ENCODE measurements at regions not wholly inside any gene's neighbourhood (a gene's known extent, or its start where the extent isn't known, plus 50 kb on each side); places are given as distances from the start of the nearest gene placed in this dataset.

DNA sequence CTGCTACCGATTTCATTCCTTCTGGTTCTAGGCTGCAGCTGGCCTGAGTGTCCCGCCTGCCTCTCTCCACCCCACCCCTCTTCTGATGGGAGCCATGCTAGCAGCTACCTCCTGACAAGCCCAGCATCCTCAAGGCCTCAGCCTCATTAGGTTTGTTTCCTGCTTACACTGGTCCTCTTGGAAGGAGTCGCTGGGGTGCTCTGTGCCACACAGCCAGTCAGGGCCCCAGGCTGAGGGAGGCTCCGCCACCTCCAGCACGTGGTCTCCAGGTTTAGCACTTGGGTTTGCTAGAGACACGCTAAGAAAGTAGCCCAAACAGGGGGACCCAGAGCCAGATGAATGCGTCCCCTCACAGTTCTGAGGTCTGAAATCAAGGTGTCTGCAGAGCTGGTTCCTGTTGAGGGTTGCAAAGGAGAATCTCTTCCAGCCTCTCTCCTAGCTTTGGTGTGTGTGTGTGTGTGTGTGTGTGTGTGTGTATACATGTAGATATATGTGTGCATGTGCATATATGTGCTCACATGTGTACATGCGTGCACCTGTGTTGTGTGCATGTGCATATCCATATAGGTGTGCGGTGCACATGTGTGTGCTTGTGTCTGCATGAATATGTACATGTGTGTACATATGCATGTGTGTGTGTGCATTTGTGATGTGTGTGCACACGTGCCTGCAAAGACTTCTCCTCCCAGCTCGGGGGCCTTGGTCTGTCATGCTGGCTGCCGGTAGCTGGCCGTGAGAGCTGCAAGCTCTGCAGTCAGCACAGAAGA lies 301.1 kb upstream of the AJAP1 start:
- Histone ChIP-seq H3K23ac (ENCODE audit: low read length) (no peak overlapping the region), H3K4ac (ENCODE audit: low read depth, low read length) (no peak overlapping the region), H3K9ac (ENCODE audit: low read length) (no peak overlapping the region), H4K8ac (ENCODE audit: low read depth, low read length) (no peak overlapping the region), H3K27ac (ENCODE audit: low read depth, low read length) (no peak overlapping the region), H3K4me1 (ENCODE audit: control insufficient read depth in 1 of 2, insufficient read depth in 2 of 2, low read length in 2 of 2) (no peaks in the 10 kb centered on the region), H2AFZ (ENCODE audit: insufficient read depth, low read length, poor library complexity) (no peak overlapping the region), H3K14ac (ENCODE audit: low read length) (no peak overlapping the region), H3K4me2 (ENCODE audit: low read length) (no peak overlapping the region), H2BK5ac (ENCODE audit: low read depth, low read length, poor library complexity) (no peak overlapping the region), H3K18ac (ENCODE audit: low read length) (no peak overlapping the region), H4K91ac (ENCODE audit: low read depth, low read length) (no peak overlapping the region), H3K79me1 (ENCODE audit: low read length) (no peaks in the 10 kb centered on the region), H2BK12ac (ENCODE audit: low read length) (no peak overlapping the region), H2BK120ac (ENCODE audit: insufficient read depth, low read length, poor library complexity) (no peak overlapping the region), H4K12ac (ENCODE audit: low read depth, low read length) (no peak overlapping the region), H3K36me3 (ENCODE audit: control insufficient read depth in 1 of 2, insufficient read depth in 2 of 2, low read length in 2 of 2) (no peaks in the 10 kb centered on the region), H3K27me3 (ENCODE audit: insufficient read depth, low read length) (no peaks in the 10 kb centered on the region), H3K79me2 (ENCODE audit: control insufficient read depth, insufficient read depth, low read length, poor library complexity) (no peaks in the 10 kb centered on the region), H3K4me3 (ENCODE audit: low read depth, low read length) (no peak overlapping the region), H2AK5ac (ENCODE audit: low read length) (no peak overlapping the region), H3K9me3 (ENCODE audit: insufficient read depth, low read depth, low read length) (peaks cover 12% of the 10 kb centered on the region)
- DNase-seq = no peak
- no CpG with 5 or more reads among the region's 13 CpGs for WGBS (ENCODE audit: extremely low coverage, insufficient coverage, insufficient read length)

DNA sequence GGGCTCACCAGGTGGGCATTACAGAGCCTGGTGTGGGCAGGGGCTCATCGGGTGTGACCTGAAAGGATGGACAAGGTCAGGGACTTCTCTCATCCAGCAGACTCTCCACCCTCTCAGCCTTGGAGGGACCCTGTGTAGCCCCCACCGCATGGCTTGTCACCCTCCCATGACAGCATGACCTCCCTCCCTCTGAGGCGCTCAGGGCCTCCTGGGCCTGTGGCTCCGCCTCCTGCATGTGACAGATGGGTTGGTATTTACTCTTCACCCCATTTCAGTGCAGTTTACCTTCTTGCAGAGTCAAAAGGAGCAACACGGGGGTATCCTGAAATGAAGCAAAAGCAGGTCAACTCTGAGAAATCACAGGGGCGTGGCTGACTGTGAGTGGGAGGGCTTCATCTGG lies 298.6 kb upstream of the AJAP1 start:
- H3K4me2 ChIP-seq (ENCODE audit: low read length) = no peak overlapping the region
- H3K27ac ChIP-seq (ENCODE audit: low read depth, low read length) = no peak overlapping the region
- H3K79me2 ChIP-seq (ENCODE audit: control insufficient read depth, insufficient read depth, low read length, poor library complexity) = no peaks in the 10 kb centered on the region
- H4K91ac ChIP-seq (ENCODE audit: low read depth, low read length) = no peak overlapping the region
- no peak overlapping the region for H3K23ac ChIP-seq (ENCODE audit: low read length)
- H3K14ac ChIP-seq (ENCODE audit: low read length) = no peak overlapping the region
- no peak overlapping the region for H3K4ac ChIP-seq (ENCODE audit: low read depth, low read length)
- no peak overlapping the region for H4K8ac ChIP-seq (ENCODE audit: low read depth, low read length)
- H3K36me3 ChIP-seq (ENCODE audit: control insufficient read depth in 1 of 2, insufficient read depth in 2 of 2, low read length in 2 of 2) = no peaks in the 10 kb centered on the region
- no peak overlapping the region for H2BK5ac ChIP-seq (ENCODE audit: low read depth, low read length, poor library complexity)
- H3K18ac ChIP-seq (ENCODE audit: low read length) = no peak overlapping the region
- H3K79me1 ChIP-seq (ENCODE audit: low read length) = no peaks in the 10 kb centered on the region
- no peak overlapping the region for H2BK12ac ChIP-seq (ENCODE audit: low read length)
- H3K9ac ChIP-seq (ENCODE audit: low read length) = no peak overlapping the region
- no peaks in the 10 kb centered on the region for H3K27me3 ChIP-seq (ENCODE audit: insufficient read depth, low read length)
- H2AK5ac ChIP-seq (ENCODE audit: low read length) = no peak overlapping the region
- no peak overlapping the region for H3K4me3 ChIP-seq (ENCODE audit: low read depth, low read length)
- H2AFZ ChIP-seq (ENCODE audit: insufficient read depth, low read length, poor library complexity) = no peak overlapping the region
- no peaks in the 10 kb centered on the region for H3K4me1 ChIP-seq (ENCODE audit: control insufficient read depth in 1 of 2, insufficient read depth in 2 of 2, low read length in 2 of 2)
- DNase-seq = no peak
- no peak overlapping the region for H2BK120ac ChIP-seq (ENCODE audit: insufficient read depth, low read length, poor library complexity)
- peaks cover 12% of the 10 kb centered on the region for H3K9me3 ChIP-seq (ENCODE audit: insufficient read depth, low read depth, low read length)
- WGBS (ENCODE audit: extremely low coverage, insufficient coverage, insufficient read length) = no CpG with 5 or more reads among the region's 6 CpGs
- H4K12ac ChIP-seq (ENCODE audit: low read depth, low read length) = no peak overlapping the region

- no peak overlapping the region for H4K91ac ChIP-seq (ENCODE audit: low read depth, low read length)
- no peak overlapping the region for H3K18ac ChIP-seq (ENCODE audit: low read length)
- DNase-seq = no peak
- H3K27ac ChIP-seq (ENCODE audit: low read depth, low read length) = no peak overlapping the region
- H3K27me3 ChIP-seq (ENCODE audit: insufficient read depth, low read length) = no peaks in the 10 kb centered on the region
- no peak overlapping the region for H2AK5ac ChIP-seq (ENCODE audit: low read length)
- H3K4me3 ChIP-seq (ENCODE audit: low read depth, low read length) = no peak overlapping the region
- H3K23ac ChIP-seq (ENCODE audit: low read length) = no peak overlapping the region
- no peaks in the 10 kb centered on the region for H3K36me3 ChIP-seq (ENCODE audit: control insufficient read depth in 1 of 2, insufficient read depth in 2 of 2, low read length in 2 of 2)
- H3K79me2 ChIP-seq (ENCODE audit: control insufficient read depth, insufficient read depth, low read length, poor library complexity) = no peaks in the 10 kb centered on the region
- no peak overlapping the region for H4K12ac ChIP-seq (ENCODE audit: low read depth, low read length)
- WGBS (ENCODE audit: extremely low coverage, insufficient coverage, insufficient read length) = no CpG with 5 or more reads among the region's 22 CpGs
- H3K4ac ChIP-seq (ENCODE audit: low read depth, low read length) = no peak overlapping the region
- no peak overlapping the region for H3K14ac ChIP-seq (ENCODE audit: low read length)
- no peaks in the 10 kb centered on the region for H3K4me1 ChIP-seq (ENCODE audit: control insufficient read depth in 1 of 2, insufficient read depth in 2 of 2, low read length in 2 of 2)
- H3K4me2 ChIP-seq (ENCODE audit: low read length) = no peak overlapping the region
- no peak overlapping the region for H4K8ac ChIP-seq (ENCODE audit: low read depth, low read length)
- no peak overlapping the region for H2BK5ac ChIP-seq (ENCODE audit: low read depth, low read length, poor library complexity)
- no peak overlapping the region for H2BK120ac ChIP-seq (ENCODE audit: insufficient read depth, low read length, poor library complexity)
- no peak overlapping the region for H2BK12ac ChIP-seq (ENCODE audit: low read length)
- H3K79me1 ChIP-seq (ENCODE audit: low read length) = no peaks in the 10 kb centered on the region
- H2AFZ ChIP-seq (ENCODE audit: insufficient read depth, low read length, poor library complexity) = no peak overlapping the region
- H3K9me3 ChIP-seq (ENCODE audit: insufficient read depth, low read depth, low read length) = peaks cover 11% of the 10 kb centered on the region
- no peak overlapping the region for H3K9ac ChIP-seq (ENCODE audit: low read length)
Observed at GRCh38 chr1:4362314-4363044, 291.9 kb upstream of the AJAP1 start.

GRCh38 chr1:4366091-4366490 lies 288.3 kb upstream of the AJAP1 start:
- no peaks in the 10 kb centered on the region for H3K79me1 ChIP-seq (ENCODE audit: low read length)
- no peak overlapping the region for H3K23ac ChIP-seq (ENCODE audit: low read length)
- H3K36me3 ChIP-seq (ENCODE audit: control insufficient read depth in 1 of 2, insufficient read depth in 2 of 2, low read length in 2 of 2) = no peaks in the 10 kb centered on the region
- no peak overlapping the region for H4K8ac ChIP-seq (ENCODE audit: low read depth, low read length)
- no peaks in the 10 kb centered on the region for H3K27me3 ChIP-seq (ENCODE audit: insufficient read depth, low read length)
- H3K14ac ChIP-seq (ENCODE audit: low read length) = no peak overlapping the region
- H3K4ac ChIP-seq (ENCODE audit: low read depth, low read length) = no peak overlapping the region
- H2BK5ac ChIP-seq (ENCODE audit: low read depth, low read length, poor library complexity) = no peak overlapping the region
- no peaks in the 10 kb centered on the region for H3K79me2 ChIP-seq (ENCODE audit: control insufficient read depth, insufficient read depth, low read length, poor library complexity)
- no peak overlapping the region for H2AFZ ChIP-seq (ENCODE audit: insufficient read depth, low read length, poor library complexity)
- no peak overlapping the region for H3K18ac ChIP-seq (ENCODE audit: low read length)
- no peak for DNase-seq
- WGBS (ENCODE audit: extremely low coverage, insufficient coverage, insufficient read length) = no CpG with 5 or more reads among the region's 10 CpGs
- H2AK5ac ChIP-seq (ENCODE audit: low read length) = no peak overlapping the region
- H3K9ac ChIP-seq (ENCODE audit: low read length) = no peak overlapping the region
- no peaks in the 10 kb centered on the region for H3K4me1 ChIP-seq (ENCODE audit: control insufficient read depth in 1 of 2, insufficient read depth in 2 of 2, low read length in 2 of 2)
- H2BK120ac ChIP-seq (ENCODE audit: insufficient read depth, low read length, poor library complexity) = no peak overlapping the region
- no peak overlapping the region for H4K91ac ChIP-seq (ENCODE audit: low read depth, low read length)
- peaks cover 11% of the 10 kb centered on the region for H3K9me3 ChIP-seq (ENCODE audit: insufficient read depth, low read depth, low read length)
- H4K12ac ChIP-seq (ENCODE audit: low read depth, low read length) = no peak overlapping the region
- no peak overlapping the region for H3K4me2 ChIP-seq (ENCODE audit: low read length)
- H3K27ac ChIP-seq (ENCODE audit: low read depth, low read length) = no peak overlapping the region
- no peak overlapping the region for H2BK12ac ChIP-seq (ENCODE audit: low read length)
- no peak overlapping the region for H3K4me3 ChIP-seq (ENCODE audit: low read depth, low read length)

Measured in trophoblast cell (in vitro differentiated cells and primary cell).